ENCODE measurements at regions not wholly inside any gene's neighbourhood (a gene's known extent, or its start where the extent isn't known, plus 50 kb on each side); places are given as distances from the start of the nearest gene placed in this dataset.

DNA sequence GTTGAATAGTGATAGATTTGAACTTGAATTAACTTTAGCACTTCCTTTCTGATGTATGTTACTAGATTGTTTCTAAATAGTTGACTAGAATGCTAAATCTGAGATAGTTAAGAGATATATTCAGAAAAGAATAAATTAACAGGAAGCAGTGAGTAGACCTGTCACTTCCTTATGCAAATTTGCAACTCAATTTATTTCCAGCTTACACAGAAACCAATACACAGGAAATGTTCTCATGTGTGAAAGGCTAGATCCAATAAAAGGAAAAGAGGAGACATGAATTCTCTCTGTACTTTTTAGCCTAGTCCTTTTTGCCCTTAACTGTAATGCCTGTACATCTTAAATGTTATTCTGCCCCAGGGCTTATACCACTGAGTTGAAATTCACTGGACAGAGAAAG lies 522.3 kb downstream of the COL11A1 start:
- TF ChIP-seq POLR2AphosphoS5 (IDR thresholded peaks at IDR 0.05; ENCODE audit: borderline replicate concordance, low read depth, low read length) = no peak
- TF ChIP-seq EZH2 (IDR thresholded peaks at IDR 0.05) = no peak
- no peak for TF ChIP-seq FOXP2 (optimal IDR thresholded peaks at IDR 0.05; ENCODE audit: control extremely low read depth, extremely low read length, insufficient read depth)
